Right ventricle myocardium inferior (tissue), 1 donor: ENCODE measurements at regions not wholly inside any gene's neighbourhood (a gene's known extent, or its start where the extent isn't known, plus 50 kb on each side); places are given as distances from the start of the nearest gene placed in this dataset.
"Not testable (repeated sequence)": the region's sequence is repeated elsewhere in the genome, so short reads cannot be mapped to it uniquely, and the experiment has no call there.

ENCODE experiments used
- ATAC-seq: fragments of 200-7000 bp; cut with Tn5 transposase; one replicate; pipeline ENCODE4 v1.9.1; 2020; ENCODE audit warnings: mild to moderate bottlenecking, moderate library complexity
- DNase-seq: peaks from one replicate; pipeline ENCODE4 v3.0.0; 2021; ENCODE audit errors: missing footprints
- intact Hi-C: fragments of 100-400 bp; cut with DNase I; formaldehyde crosslinking; loops from one replicate; pipeline ENCODE4 v1.11.0; 2022
- donor health status: DM: no; HTN: yes; CAD: no; lungs with severe emphysema.

- DNase-seq: no peak
- no peak for ATAC-seq
- intact Hi-C loops: no loop called here
Observed at GRCh38 chr3:102299125-102299877, 135.5 kb upstream of the ZPLD1 start.

- DNase-seq (no peak), ATAC-seq (no peak)
- intact Hi-C loops: no loop called here
Observed at GRCh38 chr3:102301155-102301880, 133.5 kb upstream of the ZPLD1 start.

DNA sequence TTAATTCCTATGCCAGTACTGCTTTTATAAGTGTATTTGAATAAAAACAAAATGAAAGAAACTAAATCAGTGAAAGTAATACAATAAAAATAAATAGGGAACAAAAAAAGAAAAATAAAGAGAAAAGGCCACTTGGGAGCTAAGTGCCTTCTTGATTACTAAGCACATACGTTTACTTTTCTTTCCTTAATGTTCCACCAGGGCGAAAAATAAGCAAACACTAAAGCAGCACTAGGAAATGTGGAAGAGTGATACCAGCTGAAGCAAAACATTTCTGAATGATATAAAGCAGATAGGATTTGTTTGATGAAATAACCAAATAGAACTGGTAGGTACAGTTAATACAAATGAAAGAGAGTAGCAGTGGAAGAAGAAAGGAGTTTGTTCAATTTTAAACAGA is 132.8 kb upstream of the ZPLD1 start:
- intact Hi-C loops: no loop called here
- no peak for DNase-seq
- no peak for ATAC-seq

DNA sequence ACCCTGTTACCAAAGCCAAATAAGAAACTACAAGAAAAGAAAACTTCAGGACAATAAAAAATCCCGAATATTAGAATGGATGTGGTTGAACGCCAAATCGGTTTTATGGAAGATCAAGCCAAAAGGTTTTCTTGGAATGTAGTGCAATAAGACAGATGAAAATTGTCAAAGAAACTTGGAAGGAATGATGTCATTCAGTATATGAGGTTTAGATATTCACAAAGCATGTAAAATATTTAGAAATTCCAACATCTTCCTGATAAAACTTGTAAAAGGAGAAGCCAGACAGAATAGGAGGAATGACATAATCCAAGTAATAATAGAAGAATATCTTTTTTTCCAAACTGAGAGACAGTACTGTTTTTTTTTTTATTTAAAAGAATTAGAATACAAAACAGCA is 130.3 kb upstream of the ZPLD1 start:
- ATAC-seq (no peak), DNase-seq (no peak)
- intact Hi-C loops: no loop called here

GRCh38 chr3:102307442-102307841 is 127.4 kb upstream of the ZPLD1 start:
- peak; percentile 41 for DNase-seq
- intact Hi-C loops: no loop called here
- ATAC-seq: no peak

DNA sequence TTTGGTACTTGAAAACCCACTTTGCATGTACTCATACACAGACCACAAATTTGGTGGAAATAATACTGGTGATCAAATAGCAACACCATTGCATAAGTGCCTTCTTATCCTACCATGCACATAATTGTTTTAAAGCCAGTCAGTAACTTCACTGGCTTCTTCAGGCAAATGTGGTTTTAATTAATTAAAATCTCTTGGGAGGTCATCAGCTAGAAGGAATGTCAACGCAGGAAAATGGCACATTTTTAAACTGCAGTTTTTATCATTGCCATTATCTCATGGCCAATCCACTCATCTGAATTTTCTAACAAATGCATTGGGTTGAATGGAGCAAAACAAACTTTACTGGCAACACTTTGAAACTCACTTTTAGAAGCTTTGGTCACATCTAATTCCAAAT is 105.7 kb upstream of the ZPLD1 start:
- intact Hi-C loops: no loop called here
- ATAC-seq: no peak

DNA sequence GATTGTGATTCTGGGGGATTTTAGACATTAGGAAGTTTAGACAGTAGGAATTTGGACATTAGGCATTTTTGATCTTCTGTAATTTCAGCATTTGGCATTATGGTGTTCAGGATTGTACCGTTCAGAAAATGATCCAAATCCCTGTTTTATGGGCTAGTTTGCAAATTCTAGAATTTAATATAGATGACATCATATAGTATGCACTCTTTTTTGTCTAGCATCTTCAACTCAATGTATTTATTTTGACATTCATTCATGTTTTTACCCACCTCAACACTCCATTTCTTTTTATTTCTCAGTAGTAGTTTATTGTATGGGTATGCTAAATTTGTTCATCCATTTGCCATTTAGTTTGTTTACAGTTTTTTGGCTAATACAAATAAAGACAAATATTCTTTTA is 105.3 kb upstream of the ZPLD1 start:
- ATAC-seq (no peak), DNase-seq (no peak)
- intact Hi-C loops: no loop called here

More for the DNA sequence above, 105.7 kb upstream of the ZPLD1 start:
- no peak for DNase-seq

- intact Hi-C loops: no loop called here
- DNase-seq (no peak), ATAC-seq (no peak)
Observed at GRCh38 chr3:102332205-102332604, 102.6 kb upstream of the ZPLD1 start.

GRCh38 chr3:102332934-102333333 is 101.9 kb upstream of the ZPLD1 start:
- DNase-seq (no peak), ATAC-seq (no peak)
- intact Hi-C loops: no loop called here

DNA sequence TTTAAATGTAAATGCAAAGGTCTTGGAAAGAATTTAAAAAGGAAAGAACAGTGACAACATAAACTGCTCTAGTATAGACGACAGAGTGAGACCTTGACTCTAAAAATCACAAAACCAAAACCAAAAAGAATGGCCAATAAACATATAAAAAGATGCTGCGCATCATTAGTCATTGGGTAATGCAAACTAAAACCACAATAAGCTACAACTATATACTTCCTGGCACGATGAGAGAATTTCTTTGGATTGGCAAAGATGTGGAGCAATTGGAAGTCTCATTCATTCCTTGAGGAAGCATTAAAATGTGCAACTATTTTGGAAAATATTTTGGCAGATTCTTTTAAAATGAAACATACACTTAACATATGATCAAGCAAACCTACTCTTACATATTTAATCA is 98.7 kb upstream of the ZPLD1 start:
- DNase-seq: no peak
- intact Hi-C loops: no loop called here
- ATAC-seq: no peak

DNA sequence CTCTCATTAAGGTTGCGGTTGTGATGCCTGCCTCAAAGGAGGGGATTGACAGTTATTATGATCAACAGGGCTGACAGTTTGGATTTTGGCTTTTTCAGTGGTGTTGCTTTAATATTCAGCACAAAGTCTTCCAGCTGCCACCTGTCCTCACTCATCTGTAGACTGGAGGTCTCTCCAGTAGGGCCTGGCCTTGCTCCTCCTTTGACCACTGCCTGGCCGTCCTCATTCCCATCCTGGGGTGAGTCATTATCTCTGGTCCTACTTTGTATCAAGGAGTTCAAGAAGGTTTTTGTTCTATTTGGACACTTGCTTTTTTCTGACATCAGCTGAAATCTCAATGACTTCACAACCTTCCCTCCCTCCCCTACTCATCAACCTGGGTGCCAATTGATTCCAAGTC is 95.1 kb upstream of the ZPLD1 start:
- intact Hi-C loops: no loop called here
- ATAC-seq (no peak), DNase-seq (no peak)

DNA sequence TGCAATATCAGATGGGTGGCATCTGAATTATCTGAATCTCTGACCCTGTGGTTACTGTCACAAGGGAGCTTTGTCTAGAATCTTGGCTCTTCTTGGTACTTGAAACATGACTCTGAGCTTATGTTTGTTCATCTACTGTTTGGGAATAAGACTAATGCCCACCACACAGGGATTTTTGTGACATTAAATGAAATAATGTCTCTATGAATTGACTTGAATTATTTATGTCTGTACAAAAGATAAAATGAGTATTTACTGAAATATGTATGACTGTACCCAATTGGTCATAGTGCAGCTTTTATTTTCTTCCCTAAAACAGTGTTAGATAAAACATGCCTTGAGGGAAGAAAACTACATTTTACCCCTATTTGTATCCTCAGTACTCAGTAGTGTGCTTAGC is 87.9 kb upstream of the ZPLD1 start:
- intact Hi-C loops: no loop called here
- ATAC-seq (no peak), DNase-seq (no peak)

- intact Hi-C loops: no loop called here
- no peak for ATAC-seq
- DNase-seq: no peak
Observed at GRCh38 chr3:102348904-102349303, 85.9 kb upstream of the ZPLD1 start.

DNA sequence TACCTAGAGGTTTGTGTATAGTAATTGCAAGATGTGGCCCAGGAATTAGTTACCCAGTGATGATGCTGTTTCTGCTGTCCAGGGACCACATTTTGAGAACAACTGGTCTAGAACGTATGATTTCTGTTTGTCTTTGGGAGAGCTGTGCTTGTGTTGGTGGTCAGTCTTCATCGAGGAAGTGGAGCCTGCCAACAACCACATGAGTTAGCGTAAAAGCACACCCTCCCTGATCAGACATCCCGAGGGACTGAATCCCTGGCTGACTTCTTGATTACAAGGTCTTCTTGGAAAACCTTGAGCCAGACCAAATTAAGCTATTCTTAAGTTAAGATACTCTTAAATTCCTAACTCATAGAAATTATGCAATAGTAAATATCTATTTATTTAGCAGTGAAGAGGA is 81.7 kb upstream of the ZPLD1 start:
- intact Hi-C loops: no loop called here
- DNase-seq (no peak), ATAC-seq (no peak)

DNA sequence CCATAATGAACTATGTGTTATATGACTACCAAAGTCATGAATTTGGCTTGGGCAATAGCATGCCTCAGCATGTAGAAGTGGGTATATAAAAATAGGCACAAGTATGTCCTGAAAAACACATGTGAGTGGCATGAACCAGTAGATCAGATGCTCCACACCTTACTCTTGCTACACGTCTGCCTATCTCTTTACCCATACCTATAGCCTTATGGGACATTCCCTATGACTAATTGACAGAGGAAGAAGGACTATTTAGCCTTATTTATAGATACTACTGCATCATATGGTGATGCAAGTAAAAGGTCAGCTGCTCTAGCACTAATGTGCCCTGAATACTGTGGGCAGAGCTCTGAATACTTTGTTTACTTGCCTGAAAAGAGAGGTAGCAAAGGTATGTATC is 81.0 kb upstream of the ZPLD1 start:
- ATAC-seq: no peak
- intact Hi-C loops: no loop called here
- no peak for DNase-seq

GRCh38 chr3:102354818-102355515 is 79.8 kb upstream of the ZPLD1 start:
- intact Hi-C loops: no loop called here
- ATAC-seq: no peak
- DNase-seq: no peak

DNA sequence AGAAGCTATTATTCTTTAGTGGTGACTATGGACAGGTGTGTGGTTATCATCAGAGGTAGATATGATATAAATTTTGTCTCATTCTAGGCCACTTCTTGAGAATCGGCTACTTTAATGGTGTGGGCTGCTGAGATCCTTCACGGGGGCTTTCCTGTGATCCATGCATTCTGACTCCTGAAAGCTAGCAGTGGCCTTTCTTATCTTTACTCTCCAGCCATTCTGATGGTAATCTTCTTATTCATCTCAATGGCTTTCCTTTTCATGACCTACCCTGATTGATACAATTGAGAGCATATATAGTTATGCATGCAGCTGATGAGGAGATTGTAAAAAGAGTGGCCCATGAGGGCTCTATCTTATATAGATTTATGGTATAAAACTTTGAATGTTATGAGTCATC is 78.3 kb upstream of the ZPLD1 start:
- no peak for DNase-seq
- intact Hi-C loops: no loop called here
- ATAC-seq: no peak

DNA sequence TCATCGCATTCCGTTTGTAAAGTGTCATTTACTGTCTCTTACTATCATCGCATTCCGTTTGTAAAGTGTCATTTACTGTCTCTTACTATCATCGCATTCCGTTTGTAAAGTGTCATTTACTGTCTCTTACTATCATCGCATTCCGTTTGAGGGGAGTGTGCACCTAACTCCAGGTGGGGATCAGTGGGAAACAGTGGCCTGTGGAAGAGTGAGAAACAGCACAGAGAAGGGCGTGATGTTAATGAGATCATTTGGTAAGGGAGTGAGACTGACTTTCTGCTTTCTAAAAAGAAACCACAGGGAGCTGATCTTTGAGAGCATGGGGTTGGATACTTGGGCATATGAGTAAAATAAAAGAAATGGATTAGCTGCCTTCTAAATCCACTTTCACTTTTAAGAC is 77.5 kb upstream of the ZPLD1 start:
- ATAC-seq, intact Hi-C loops, DNase-seq: not testable (repeated sequence)

GRCh38 chr3:102360183-102360860 is 74.5 kb upstream of the ZPLD1 start:
- no peak for ATAC-seq
- intact Hi-C loops: no loop called here

DNA sequence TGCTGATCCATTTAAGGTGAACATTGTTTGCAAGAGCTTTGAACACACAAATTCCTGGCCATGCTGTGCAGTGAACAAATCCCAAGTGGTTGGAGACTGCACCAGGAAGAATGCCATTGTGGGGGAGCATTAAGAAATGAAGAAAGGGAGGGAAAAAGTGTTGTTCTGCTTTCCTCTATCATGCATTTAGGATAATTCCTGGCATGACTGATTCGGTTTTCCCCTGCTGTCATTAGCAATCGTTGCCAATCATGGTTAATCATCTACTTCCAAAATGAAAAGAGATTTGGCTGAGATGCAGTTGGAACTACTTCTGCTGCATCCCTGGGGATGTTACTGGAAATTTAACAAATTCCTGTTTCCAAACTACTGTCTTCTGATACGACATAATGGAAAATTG is 73.7 kb upstream of the ZPLD1 start:
- DNase-seq (no peak), ATAC-seq (no peak)
- intact Hi-C loops: no loop called here

More at GRCh38 chr3:102360183-102360860, 74.5 kb upstream of the ZPLD1 start:
- no peak for DNase-seq
